ENCODE measurements at regions not wholly inside any gene's neighbourhood (a gene's known extent, or its start where the extent isn't known, plus 50 kb on each side); places are given as distances from the start of the nearest gene placed in this dataset.
A peak's percentile ranks its signal among the peaks of the same experiment; 100 is the strongest.
"Not testable (repeated sequence)": the region's sequence is repeated elsewhere in the genome, so short reads cannot be mapped to it uniquely, and the experiment has no call there.

GRCh38 chr4:3380336-3380735 is 61.4 kb upstream of the HGFAC start:
- not testable (repeated sequence) for DNase-seq (ENCODE audit: insufficient read length, low spot score); FAIRE-seq

DNA sequence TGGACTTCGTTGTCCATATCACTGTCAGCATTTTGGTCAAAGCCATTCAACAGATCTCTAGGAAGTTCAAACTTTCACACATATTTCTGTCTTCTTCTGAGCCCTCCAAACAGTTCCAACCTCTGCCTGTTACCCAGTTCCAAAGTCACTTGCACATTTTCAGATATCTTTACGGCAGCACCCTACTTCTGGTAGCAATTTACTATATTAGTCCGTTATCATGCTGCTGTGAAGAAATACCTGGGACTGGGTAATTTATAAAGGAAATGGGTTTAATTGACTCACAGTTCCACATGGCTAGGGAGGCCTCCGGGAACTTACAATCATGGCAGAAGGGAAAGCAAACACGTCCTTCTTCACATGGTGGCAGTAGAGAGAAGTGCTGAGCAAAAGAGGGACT is 60.6 kb upstream of the HGFAC start:
- not testable (repeated sequence) for DNase-seq (ENCODE audit: insufficient read length, low spot score); FAIRE-seq

DNA sequence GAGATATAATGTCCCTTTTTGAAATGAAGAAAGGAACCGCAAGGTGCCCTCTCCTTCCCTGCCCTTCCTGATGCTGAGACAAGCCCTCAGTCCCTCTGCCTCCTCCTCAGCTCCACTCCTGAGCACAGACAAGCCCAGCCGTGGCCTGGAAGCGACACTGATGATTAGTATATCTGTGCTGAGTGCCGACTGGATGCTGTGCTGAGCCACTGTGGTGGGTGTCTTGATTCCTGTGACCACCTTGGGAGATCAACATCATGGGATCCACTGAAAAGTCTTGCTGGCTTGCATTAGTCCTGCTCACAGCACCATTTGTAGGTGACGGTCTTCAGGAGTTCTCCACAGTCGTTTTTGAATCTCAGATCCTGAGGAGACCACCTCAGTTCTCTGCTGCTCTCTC is 59.5 kb upstream of the HGFAC start:
- FAIRE-seq (no peak), DNase-seq (ENCODE audit: insufficient read length, low spot score) (no peak)

DNA sequence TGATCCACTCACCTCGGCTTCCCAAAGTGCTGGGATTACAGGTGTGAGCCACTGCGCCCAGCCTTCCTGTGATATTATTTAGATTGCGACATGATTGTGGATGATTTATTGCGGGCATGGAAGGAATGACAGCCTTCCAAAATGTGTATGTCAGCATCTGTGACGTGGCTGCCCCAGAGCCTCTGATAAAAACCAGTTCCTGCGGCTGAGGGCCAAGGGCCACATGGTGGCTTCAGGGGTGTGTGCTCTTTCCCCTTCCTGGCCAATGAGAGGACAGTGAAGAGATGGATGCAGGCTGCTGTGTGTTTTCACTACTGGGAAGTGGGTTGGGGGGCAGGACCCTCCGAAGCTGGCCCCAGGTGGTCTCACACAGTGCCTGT is 57.4 kb upstream of the HGFAC start:
- DNase-seq (ENCODE audit: insufficient read length, low spot score), result no peak
- FAIRE-seq, result no peak

- no peak for DNase-seq (ENCODE audit: insufficient read length, low spot score)
- no peak for FAIRE-seq
These were observed 56.7 kb upstream of the HGFAC start for GRCh38 chr4:3384771-3385710.

DNA sequence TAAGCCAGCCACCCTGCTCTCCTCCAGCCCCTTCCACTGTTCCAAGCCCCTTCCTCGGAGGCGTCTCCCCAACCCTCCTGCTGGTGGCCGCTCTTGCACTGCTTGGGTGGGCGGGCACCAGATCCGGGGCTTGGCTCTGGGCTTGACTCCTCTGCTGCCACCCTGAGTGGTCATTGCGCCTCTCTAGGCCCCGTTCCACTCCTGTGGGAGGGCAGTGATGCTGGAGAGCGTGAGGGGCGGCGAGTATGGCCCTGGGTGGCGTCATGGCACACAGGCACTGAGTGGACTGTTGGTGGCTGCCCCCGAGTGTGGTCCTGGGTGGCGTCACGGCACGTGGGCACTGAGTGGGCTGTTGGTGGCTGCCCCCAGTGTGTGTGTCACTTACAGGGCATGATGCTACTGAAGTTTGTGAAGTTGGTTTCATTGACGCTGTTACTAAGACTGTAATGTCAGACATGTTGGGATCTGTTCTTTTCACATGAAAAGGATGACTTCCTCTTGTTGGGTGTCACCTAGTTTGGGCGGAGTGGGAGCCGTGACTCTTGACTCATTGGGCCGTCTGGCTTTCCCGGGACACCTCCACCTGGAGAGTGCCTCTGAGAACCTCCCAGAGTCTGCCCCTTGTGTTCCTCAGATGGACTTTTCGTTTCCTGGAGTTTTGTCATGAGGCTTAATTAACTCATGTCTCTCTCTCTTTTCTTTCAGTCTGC is 55.9 kb upstream of the HGFAC start:
- no peak for DNase-seq (ENCODE audit: insufficient read length, low spot score)
- FAIRE-seq, result no peak

GRCh38 chr4:3386526-3386925 is 55.2 kb upstream of the HGFAC start:
- DNase-seq (ENCODE audit: insufficient read length, low spot score) (no peak), FAIRE-seq (no peak)

- no peak for FAIRE-seq
- DNase-seq (ENCODE audit: insufficient read length, low spot score), result no peak
These were observed 54.4 kb upstream of the HGFAC start for GRCh38 chr4:3387154-3387942.

DNA sequence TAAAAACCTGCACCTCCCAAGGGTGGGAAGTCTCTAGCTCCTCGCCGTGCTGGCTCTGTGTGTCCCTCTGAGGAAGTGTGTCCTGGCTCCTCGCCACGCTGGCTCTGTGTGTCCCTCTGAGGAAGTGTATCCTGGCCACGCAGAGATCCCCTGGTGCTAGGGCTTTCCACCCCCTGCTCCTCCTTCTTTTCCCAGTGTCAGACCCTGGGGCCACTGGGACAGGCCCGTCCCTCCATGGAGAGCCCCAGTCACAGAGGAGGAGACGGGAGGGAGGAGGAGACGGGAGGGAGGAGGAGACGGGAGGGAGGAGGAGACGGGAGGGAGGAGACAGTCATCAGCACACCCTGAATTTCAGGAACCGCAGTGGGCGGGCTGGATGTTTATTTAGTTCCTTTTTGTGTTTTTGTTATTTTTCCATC is 53.8 kb upstream of the HGFAC start:
- DNase-seq (ENCODE audit: insufficient read length, low spot score), result peak; percentile 54
- FAIRE-seq, result peak; percentile 72

- FAIRE-seq (no peak), DNase-seq (ENCODE audit: insufficient read length, low spot score) (peak; percentile 40)
These were observed 53.1 kb upstream of the HGFAC start for GRCh38 chr4:3388471-3389232.

DNA sequence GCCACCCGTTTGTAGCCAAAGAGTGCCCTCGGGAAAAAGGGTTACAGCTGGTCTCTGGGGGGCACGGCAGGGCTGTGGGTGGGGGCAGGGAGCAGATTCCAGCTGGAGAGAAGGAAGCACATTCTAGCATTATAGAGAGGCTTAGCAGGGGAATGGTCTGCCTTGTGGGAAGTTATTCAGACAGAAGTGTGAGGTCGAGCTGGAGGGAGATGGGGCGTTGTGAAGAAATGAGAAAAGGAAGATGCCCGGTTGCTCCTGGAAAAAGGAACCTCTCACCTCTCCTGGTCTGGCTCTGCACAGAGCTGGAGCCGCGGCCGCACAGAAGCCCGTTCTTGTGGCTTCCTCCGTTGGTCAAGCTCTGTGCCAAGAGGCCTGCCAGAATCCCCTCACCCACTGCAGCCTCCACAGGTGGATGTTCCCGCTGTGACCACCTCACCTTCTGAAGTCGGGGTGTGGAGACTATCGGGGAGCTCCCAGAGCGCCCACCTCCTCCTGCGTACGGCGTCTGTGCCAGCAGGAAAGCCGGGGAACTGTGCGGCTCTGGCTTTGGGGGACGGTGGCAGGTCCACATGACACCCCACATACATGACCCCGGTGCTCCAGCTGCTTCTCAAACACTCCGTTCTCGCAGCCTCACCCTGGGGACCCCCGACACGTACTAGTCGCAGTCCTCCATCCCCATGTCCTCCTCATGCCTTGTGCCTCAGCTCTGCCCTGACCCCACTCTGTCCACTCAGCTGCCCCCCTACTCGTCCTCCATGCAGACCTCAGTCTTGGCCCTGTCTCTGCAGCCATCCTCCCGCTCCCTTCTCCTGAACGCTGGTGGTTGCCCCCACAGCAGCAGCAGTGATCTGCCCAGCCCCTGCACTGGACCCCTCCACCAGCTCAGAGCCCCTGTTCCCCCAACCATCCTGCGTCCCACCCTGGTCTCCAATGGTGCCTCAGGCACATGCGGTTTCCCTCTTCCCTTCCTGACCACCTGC is 52.2 kb upstream of the HGFAC start:
- DNase-seq (ENCODE audit: insufficient read length, low spot score) (no peak), FAIRE-seq (no peak)

DNA sequence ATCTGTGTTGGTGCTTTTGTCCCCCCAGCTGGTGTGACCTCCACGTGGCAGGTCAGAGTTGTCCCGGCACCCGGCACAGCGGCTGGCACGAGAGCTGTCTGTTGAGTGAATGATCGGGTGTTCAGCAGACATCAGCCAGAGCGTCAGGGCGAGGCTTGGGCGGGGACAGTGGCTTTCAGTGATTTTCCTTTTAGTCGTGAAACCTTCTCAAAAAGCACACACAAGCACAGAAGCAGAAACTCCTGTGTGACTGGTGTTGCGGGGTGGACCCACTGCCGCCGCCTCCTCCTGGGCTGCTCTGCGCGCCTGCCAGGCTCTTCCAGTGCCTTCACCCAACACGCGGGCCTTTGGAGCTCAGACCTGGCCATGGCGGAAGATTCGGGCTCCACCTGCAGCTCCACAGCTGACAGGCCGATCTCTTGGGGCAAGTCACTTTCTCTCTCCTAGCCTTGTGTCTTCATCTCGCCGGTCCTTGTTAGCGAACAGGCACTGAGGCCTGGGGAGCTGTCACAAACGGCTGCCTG is 51.4 kb upstream of the HGFAC start:
- FAIRE-seq (no peak), DNase-seq (ENCODE audit: insufficient read length, low spot score) (no peak)

GRCh38 chr4:3391422-3391821 is 50.3 kb upstream of the HGFAC start:
- DNase-seq (ENCODE audit: insufficient read length, low spot score) (no peak), FAIRE-seq (no peak)

Data from HTR-8/SVneo (cell line).